ENCODE measurements at regions not wholly inside any gene's neighbourhood (a gene's known extent, or its start where the extent isn't known, plus 50 kb on each side); places are given as distances from the start of the nearest gene placed in this dataset.

- Histone ChIP-seq H2AFZ (no peak overlapping the region), H3K4me1 (ENCODE audit: insufficient read depth) (no peaks in the 10 kb centered on the region), H4K20me1 (replicated peaks; ENCODE audit: insufficient read depth) (no peaks in the 10 kb centered on the region), H3K27ac (ENCODE audit: low read depth) (no peak overlapping the region), H3K9me2 (ENCODE audit: insufficient read depth) (no peaks in the 10 kb centered on the region; the same call in 1 of the 2 replicates), H3F3A (replicated peaks; ENCODE audit: low read depth) (no peaks in the 10 kb centered on the region), H3K36me3 (ENCODE audit: insufficient read depth) (no peaks in the 10 kb centered on the region), H3K79me2 (replicated peaks; ENCODE audit: insufficient read depth) (no peaks in the 10 kb centered on the region), H3K4me2 (no peak overlapping the region), H3K4me3 (no peak overlapping the region), H3K27me3 (ENCODE audit: insufficient read depth) (no peaks in the 10 kb centered on the region)
- TF ChIP-seq ZNF114 (CRISPR knock-in tag; IDR thresholded peaks at IDR 0.05) = no peak
- no peak for TF ChIP-seq POLR2AphosphoS5 (IDR thresholded peaks at IDR 0.05; ENCODE audit: low read depth)
- no peak for TF ChIP-seq EZH2 (IDR thresholded peaks at IDR 0.05; ENCODE audit: low read depth, unreplicated experiment)
- TF ChIP-seq ETS1 (IDR thresholded peaks at IDR 0.05) = no peak
- no peak for TF ChIP-seq ZNF462 (CRISPR knock-in tag; IDR thresholded peaks at IDR 0.05)
- TF ChIP-seq REST (IDR thresholded peaks at IDR 0.05; ENCODE audit: unreplicated experiment) = no peak
- no peak for TF ChIP-seq NANOG (IDR thresholded peaks at IDR 0.05; ENCODE audit: borderline replicate concordance)
- TF ChIP-seq CTCF (conservative IDR thresholded peaks at IDR 0.05; ENCODE audit: low read depth in 2 of 2) = no peak
- TF ChIP-seq EZH2phosphoT487 (IDR thresholded peaks at IDR 0.05; ENCODE audit: unreplicated experiment) = no peak
- no peak for TF ChIP-seq CREB1 (CRISPR knock-in tag; IDR thresholded peaks at IDR 0.05; ENCODE audit: low read depth)
- no peak for TF ChIP-seq STAT1 (IDR thresholded peaks at IDR 0.05; ENCODE audit: unreplicated experiment)
- Mint-ChIP-seq H3K27ac (no peak overlapping the region), H3K9me3 (no peaks in the 10 kb centered on the region), H3K36me3 (ENCODE audit: low read depth) (no peaks in the 10 kb centered on the region), H3K4me3 (no peak overlapping the region), H3K27me3 (ENCODE audit: insufficient read depth, low read depth, poor library complexity) (peaks cover 3% of the 10 kb centered on the region), H3K4me1 (peaks cover 12% of the 10 kb centered on the region)
- no peak for DNase-seq (ENCODE audit: low spot score)
- ATAC-seq = no peak
Observed at GRCh38 chr10:111556666-111557065, 479.8 kb downstream of the ADRA2A start.
